Stimulated activated CD8-positive, alpha-beta memory T cell treated with anti-CD3 and anti-CD28 coated beads, Interleukin-12 subunit alpha, Interleukin-12 subunit beta, amount 100 ng/mL, for 4 hours (primary cell): ENCODE measurements at regions not wholly inside any gene's neighbourhood (a gene's known extent, or its start where the extent isn't known, plus 50 kb on each side); places are given as distances from the start of the nearest gene placed in this dataset.
"Not testable (repeated sequence)": the region's sequence is repeated elsewhere in the genome, so short reads cannot be mapped to it uniquely, and the experiment has no call there.

Experiments
- DNase-seq: peaks from one replicate; pipeline ENCODE4 v3.0.0-alpha.2; 2020; ENCODE audit warnings: low read depth

DNA sequence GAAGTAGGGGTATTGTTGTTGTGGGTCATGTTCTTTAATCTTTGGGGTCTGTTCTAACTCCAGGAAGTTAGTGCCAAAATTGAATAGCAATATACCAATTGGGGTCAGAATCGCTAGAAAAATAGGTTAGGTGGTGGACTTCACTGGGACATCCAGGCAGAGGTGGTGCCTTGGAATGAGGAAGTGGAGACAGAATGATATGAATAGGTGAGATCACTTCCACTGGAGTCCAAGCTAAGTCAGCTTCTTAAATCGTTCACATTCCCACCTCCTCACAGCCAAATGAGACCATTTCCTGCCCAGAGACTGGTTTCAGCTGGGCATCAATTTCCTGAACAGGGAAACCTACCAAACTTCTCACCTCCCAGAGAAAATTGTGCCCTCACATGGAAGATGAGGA lies 137.8 kb upstream of the RAB4A start:
- no peak for DNase-seq

GRCh38 chr1:229133811-229134210 lies 137.1 kb upstream of the RAB4A start:
- no peak for DNase-seq

DNA sequence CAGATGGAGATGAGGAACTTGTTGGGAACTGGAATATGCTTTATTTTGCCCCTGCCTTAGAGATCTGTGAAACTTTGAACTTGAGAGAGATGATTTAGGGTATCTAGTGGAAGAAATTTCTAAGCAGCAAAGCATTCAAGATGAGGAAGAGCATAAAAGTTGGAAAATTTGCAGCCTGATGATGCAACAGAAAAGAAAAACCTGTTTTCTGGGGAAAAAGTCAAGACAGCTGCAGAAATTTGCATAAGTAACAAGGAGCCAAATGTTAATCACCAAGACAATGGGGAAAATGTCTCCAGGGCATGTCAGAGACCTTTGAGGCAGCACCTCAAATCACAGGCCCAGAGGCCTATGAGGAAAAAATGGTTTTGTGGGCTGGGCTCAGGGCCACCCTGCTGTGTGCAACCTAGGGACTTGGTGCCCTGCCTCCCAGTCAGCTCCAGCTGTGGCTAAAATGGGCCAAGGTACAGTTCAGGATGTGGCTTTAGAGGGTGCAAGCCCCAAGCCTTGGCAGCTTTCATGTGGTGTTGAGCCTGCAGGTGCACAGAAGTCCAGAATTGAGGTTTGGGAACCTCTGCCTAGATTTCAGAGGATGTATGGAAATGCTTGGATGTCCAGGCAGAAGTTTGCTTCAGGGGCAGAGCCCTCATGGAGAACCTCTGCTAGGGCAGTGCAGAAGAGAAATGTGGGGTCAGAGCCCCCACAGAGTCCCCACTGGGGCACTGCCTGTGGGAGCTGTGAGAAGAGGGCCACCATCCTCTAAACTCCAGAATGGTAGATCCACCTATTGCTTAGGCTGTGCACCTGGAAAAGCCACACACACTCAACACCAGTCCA lies 136.3 kb upstream of the RAB4A start:
- not testable (repeated sequence) for DNase-seq

GRCh38 chr1:229135773-229136172 lies 135.1 kb upstream of the RAB4A start:
- no peak for DNase-seq

DNA sequence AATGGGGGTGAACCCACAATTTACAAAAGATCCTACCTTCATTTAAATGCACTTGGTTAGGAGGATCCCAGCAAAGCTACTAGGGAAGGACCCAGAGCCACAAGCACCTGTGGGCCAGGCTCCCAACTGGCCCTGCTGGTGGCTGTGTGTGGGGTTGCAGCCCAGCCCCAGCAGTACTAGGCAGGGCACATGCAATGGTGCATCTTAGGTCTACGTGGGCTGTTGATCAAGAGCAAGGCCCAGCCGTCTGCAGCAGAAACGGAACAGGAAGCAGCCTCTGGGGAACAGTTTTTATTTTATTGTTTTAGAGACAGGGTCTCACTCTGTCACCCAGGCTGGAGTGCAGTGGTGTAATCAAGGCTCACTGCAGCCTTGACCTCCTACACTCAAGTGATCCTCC lies 134.1 kb upstream of the RAB4A start:
- no peak for DNase-seq

DNA sequence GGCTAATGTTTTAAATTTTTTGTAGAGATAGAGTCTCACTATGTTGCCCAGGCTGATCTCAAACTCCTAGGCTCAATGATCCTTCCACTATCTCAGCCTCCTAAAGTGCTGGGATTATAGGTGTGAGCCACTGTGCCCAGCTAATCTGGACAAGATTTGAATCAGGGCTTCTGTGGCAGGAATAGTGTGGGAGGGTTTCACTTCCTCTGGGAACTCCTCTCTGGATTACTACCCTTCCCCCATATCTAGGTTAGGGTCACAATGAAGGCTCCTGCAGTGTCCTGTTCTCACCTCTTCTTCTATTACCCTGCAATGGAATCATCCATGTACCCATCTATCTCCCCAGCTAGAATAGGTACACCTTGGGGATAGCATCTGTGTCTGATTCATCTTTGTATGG lies 133.6 kb upstream of the RAB4A start:
- no peak for DNase-seq

GRCh38 chr1:229138058-229138457 lies 132.9 kb upstream of the RAB4A start:
- DNase-seq = no peak

DNA sequence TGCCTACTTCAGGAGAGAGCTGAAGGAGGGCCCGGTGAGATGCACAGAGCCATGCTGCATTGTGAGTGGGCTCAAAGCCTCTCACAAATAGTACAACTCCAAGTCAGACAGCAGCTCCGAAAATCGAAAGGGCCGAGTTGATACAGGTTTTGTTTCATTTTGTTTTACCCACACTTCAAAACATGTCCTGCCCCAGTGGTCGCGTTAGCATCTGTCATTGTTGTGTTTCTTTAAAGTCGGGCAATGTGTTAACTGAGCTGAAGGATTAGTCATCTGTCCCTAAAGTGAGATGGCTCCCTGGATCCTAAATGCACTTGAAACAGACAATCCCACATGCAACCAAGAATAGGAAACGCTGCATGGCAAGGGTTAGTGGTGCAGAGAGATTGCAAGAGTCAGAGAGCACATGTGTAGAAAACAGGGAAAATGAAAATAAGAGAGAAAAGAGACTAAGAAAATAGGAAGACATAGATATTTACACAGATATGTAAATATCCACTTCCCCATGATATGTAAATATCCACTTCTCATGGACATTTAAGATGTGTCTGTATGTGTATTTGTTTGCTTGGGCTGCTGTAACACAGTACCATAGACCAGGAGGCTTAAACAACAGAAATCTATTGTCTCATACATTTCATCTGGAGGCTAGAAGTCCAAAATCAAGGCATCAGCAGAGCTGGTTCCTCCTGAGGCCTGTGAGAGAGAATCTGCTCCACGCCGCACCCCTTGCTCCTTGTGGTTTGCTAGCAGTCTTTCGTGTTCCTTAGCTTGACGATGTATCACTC lies 131.4 kb upstream of the RAB4A start:
- no peak for DNase-seq

DNA sequence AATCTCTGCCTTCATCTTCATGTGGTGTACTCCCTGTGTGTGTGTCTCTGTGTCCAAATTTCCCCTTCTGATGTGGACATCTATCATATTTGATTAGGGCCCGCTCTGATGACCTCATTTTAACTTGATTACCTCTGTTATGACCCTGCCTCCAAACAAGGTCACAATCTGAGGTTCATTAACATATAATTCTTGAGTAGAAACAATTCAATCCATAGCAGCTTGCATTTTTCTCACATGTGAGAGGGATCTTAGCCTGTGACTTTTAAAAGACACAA lies 130.9 kb upstream of the RAB4A start:
- DNase-seq = no peak

GRCh38 chr1:229141271-229141670 lies 129.6 kb upstream of the RAB4A start:
- no peak for DNase-seq

- no peak for DNase-seq
Measured at GRCh38 chr1:229141689-229142377, 129.1 kb upstream of the RAB4A start.

DNA sequence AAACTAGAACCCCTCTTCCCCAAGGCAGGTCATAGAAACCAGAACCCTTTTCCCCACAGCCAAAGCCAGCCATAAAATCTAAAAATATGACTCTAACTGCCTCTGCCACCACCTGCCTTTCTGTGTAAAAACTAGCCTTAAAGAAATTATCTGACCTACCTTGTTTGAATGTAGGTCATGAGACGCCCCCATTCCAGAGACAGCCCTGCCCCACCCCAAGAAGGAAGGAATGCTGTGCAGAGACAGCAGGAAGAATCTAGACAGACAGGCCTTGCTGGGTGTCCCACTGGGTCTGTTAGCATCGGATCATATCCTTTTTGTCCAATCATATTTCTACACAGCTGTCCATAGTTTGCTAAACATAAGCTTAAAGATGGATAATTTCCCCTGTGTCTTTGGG lies 128.4 kb upstream of the RAB4A start:
- no peak for DNase-seq

- no peak for DNase-seq
Measured at GRCh38 chr1:229146647-229147046, 124.3 kb upstream of the RAB4A start.

- no peak for DNase-seq
Measured at GRCh38 chr1:229147072-229147471, 123.8 kb upstream of the RAB4A start.

DNA sequence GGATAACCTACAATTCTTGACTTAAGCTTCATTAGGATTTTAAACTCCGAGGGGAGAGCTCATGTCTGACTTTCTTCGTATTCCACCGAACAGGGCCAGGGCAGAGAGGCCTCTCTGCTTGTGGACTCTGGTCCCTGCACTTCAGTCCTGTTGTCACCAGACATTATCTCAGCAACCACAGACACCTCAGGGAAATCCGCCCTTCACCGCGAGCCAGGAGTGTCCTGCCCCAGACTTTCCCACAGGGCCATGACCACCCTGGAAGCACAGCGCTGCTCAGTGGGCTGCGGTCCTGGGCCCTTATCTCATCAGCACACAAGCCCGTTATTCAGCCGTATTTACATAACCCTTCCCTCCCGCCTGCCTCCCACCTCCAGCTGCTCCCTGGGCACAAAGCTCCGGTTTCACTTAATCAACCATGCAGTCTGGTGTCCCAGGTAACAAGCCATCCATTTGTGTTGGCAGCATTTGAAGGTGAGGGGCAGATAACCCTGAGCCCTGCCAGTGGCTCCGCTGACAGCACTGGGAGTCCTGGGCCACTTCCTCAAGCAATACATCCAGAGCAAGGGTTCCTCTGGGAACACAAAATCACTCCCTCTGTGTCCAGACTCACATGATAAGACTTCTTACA lies 122.8 kb upstream of the RAB4A start:
- no peak for DNase-seq

DNA sequence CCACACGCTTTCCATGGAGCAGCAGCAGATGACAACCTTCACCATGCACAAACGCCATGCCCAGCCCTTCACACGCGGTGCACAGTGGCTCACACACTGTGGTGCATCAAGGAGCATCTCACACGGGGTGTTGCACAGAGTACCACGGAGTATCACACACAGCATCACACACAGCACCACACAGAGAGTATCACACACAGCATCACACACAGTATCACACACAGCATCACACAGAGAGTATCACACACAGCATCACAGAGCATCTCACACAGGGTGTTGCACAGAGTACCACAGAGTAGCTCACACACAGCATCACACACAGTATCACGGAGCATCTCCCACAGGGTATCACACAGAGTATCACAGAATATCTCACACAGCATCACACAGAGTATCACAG lies 122.2 kb upstream of the RAB4A start:
- no peak for DNase-seq

- no peak for DNase-seq
Measured at GRCh38 chr1:229149435-229149834, 121.5 kb upstream of the RAB4A start.

DNA sequence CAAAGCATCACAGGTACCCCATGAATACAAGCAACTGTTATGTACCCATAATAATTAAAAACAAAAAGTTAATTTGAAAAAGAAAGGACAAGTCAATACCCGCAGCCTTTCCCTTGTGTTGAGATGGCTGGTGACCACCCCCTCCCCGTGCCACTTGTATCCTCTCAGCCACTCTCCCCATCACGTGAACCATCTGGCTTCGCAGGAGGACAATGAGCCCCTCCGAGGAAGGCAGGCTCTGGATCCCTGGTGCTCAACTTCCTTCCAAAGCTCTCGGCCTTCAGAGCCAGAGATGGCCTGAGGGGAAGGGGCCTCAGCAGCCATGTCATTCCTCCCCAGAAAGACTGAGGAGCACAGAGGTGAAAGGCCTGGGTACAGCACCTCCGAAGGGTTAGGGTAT lies 120.4 kb upstream of the RAB4A start:
- no peak for DNase-seq

GRCh38 chr1:229151412-229151811 lies 119.5 kb upstream of the RAB4A start:
- DNase-seq = not testable (repeated sequence)

DNA sequence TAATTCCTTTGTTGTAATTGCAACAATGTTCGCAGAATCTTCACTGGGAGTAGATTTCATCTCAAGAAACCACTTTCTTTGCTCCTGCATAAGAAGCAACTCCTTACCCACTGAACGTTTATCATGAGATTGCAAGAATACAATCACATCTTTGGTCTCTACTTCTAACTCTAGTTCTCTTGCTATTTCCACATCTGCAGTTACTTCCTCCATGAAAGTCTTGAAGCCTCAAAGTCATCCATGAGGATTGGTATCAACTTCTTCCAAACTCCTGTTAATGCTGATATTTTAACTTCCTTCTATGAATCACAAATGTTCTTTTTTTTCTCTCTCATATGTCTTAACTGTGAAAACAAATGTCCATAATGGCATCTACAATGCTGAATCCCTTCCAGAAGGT lies 118.6 kb upstream of the RAB4A start:
- no peak for DNase-seq

GRCh38 chr1:229153955-229154548 lies 116.9 kb upstream of the RAB4A start:
- DNase-seq = no peak

GRCh38 chr1:229154811-229155210 lies 116.1 kb upstream of the RAB4A start:
- no peak for DNase-seq
